HEK293T (cell line): ENCODE measurements at regions not wholly inside any gene's neighbourhood (a gene's known extent, or its start where the extent isn't known, plus 50 kb on each side); places are given as distances from the start of the nearest gene placed in this dataset.

Experiments used
- ARNT ChIP-seq: fragments of 450-650 bp; IDR thresholded peaks from 2 replicates; pipeline ENCODE4 v1.6.1; 2017; ENCODE audit warnings: mild to moderate bottlenecking
- BHLHE40 ChIP-seq: fragments of 450-650 bp; IDR thresholded peaks from 2 replicates; pipeline ENCODE4 v1.6.1; 2016; ENCODE audit warnings: mild to moderate bottlenecking, moderate library complexity, borderline replicate concordance
- ELF4 ChIP-seq: fragments of 450-650 bp; IDR thresholded peaks from 2 replicates; pipeline ENCODE4 v1.6.1; 2017; ENCODE audit warnings: antibody characterized with exemption
- FOXA1 ChIP-seq: fragments of 450-650 bp; IDR thresholded peaks from 2 replicates; pipeline ENCODE4 v1.6.1; 2016; ENCODE audit warnings: mild to moderate bottlenecking
- FOXK2 ChIP-seq: fragments of 450-650 bp; IDR thresholded peaks from 2 replicates; pipeline ENCODE4 v1.6.1; 2016; ENCODE audit warnings: mild to moderate bottlenecking
- FOXM1 ChIP-seq: fragments of 450-650 bp; IDR thresholded peaks from 2 replicates; pipeline ENCODE4 v1.6.1; 2017; ENCODE audit warnings: mild to moderate bottlenecking, borderline replicate concordance
- L3MBTL2 ChIP-seq: fragments of 450-650 bp; conservative IDR thresholded peaks from 2 replicates; pipeline ENCODE4 v1.6.1; 2016; ENCODE audit warnings: mild to moderate bottlenecking
- LEF1 ChIP-seq: fragments of 450-650 bp; IDR thresholded peaks from 2 replicates; pipeline ENCODE4 v1.6.1; 2017; ENCODE audit warnings: mild to moderate bottlenecking, borderline replicate concordance
- NFRKB ChIP-seq: fragments of 450-650 bp; IDR thresholded peaks from 2 replicates; pipeline ENCODE4 v1.6.1; 2016; ENCODE audit warnings: mild to moderate bottlenecking, moderate library complexity
- PKNOX1 ChIP-seq: fragments of 450-650 bp; IDR thresholded peaks from 2 replicates; pipeline ENCODE4 v1.6.1; 2016
- SP1 ChIP-seq: fragments of 450-650 bp; IDR thresholded peaks from 2 replicates; pipeline ENCODE4 v1.6.1; 2017
- SUZ12 ChIP-seq: fragments of 450-650 bp; IDR thresholded peaks from 2 replicates; pipeline ENCODE4 v1.6.1; 2016; ENCODE audit warnings: mild to moderate bottlenecking
- TARDBP ChIP-seq: fragments of 450-650 bp; IDR thresholded peaks from 2 replicates; pipeline ENCODE4 v1.6.1; 2016
- ZNF384 ChIP-seq: fragments of 450-650 bp; IDR thresholded peaks from 2 replicates; pipeline ENCODE4 v1.6.1; 2016

GRCh38 chr16:47888142-47888541 is 267.7 kb downstream of the ABCC12 start:
- TF ChIP-seq NFRKB (no peak), ARNT (no peak), SP1 (no peak), L3MBTL2 (no peak), SUZ12 (no peak), FOXM1 (no peak), FOXA1 (no peak), ELF4 (no peak), PKNOX1 (no peak), FOXK2 (no peak), ZNF384 (no peak), TARDBP (no peak), BHLHE40 (no peak), LEF1 (no peak)
